ENCODE measurements at regions not wholly inside any gene's neighbourhood (a gene's known extent, or its start where the extent isn't known, plus 50 kb on each side); places are given as distances from the start of the nearest gene placed in this dataset.

DNA sequence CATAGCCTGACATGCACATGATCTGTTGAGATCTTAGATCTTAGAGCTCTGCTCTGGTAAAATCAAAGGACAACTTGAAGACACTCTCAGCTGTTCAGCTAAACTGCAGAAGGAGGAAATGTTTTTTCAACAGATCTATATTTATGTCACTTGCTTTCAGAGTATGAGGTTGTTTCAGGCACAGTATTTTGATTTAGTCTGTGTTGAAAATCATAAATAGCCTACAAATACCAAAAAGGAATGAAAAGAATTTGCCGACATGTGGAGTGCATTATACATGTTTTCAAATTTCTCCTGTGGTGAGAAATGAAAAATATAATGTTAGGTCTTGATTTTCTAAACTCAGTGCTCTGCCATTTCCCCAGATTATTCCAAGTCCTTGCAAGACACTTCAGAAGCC, 1118.4 kb downstream of the TBL1XR1 start:
- Mint-ChIP-seq H3K36me3 (no peaks in the 10 kb centered on the region), H3K9me3 (peaks cover 0 to 12% (median 2%) of the 10 kb centered on the region in 11 donors), H3K4me1 (no peaks in the 10 kb centered on the region), H3K4me3 (no peak overlapping the region), H3K27ac (no peak overlapping the region), H3K27me3 (no peaks in the 10 kb centered on the region)
- no peak for ATAC-seq
- Histone ChIP-seq H3K27me3 (ENCODE audit: control insufficient read depth in 2 of 2, insufficient read depth in 2 of 2, low read length in 2 of 2) (no peaks in the 10 kb centered on the region), H3K27ac (ENCODE audit: low read depth, low read length) (no peak overlapping the region), H3K4me1 (ENCODE audit: control insufficient read depth in 2 of 2, insufficient read depth in 2 of 2, low read length in 2 of 2) (no peaks in the 10 kb centered on the region), H3K4me3 (ENCODE audit: low read length) (no peak overlapping the region), H3K9me3 (ENCODE audit: control insufficient read depth in 2 of 3, low read length in 3 of 3) (no peaks in the 10 kb centered on the region), H3K36me3 (ENCODE audit: control insufficient read depth in 2 of 3, insufficient read depth in 3 of 3, low read length in 3 of 3) (no peaks in the 10 kb centered on the region)
- intact Hi-C loops (cut with micrococcal nuclease), result no loop called here
- no peak for DNase-seq
- CTCF ChIA-PET, result no interaction called here
- POLR2A ChIA-PET, result no interaction called here

GRCh38 chr3:176075491-176075890, 1121.8 kb downstream of the TBL1XR1 start:
- Mint-ChIP-seq H3K27ac (no peak overlapping the region), H3K27me3 (no peaks in the 10 kb centered on the region), H3K9me3 (peaks cover 0 to 14% (median 3%) of the 10 kb centered on the region in 11 donors), H3K4me3 (no peak overlapping the region), H3K4me1 (no peaks in the 10 kb centered on the region), H3K36me3 (no peaks in the 10 kb centered on the region)
- CTCF ChIA-PET, result no interaction called here
- Histone ChIP-seq H3K9me3 (ENCODE audit: control insufficient read depth in 2 of 3, low read length in 3 of 3) (no peaks in the 10 kb centered on the region), H3K4me3 (ENCODE audit: low read length) (no peak overlapping the region), H3K36me3 (ENCODE audit: control insufficient read depth in 2 of 3, insufficient read depth in 3 of 3, low read length in 3 of 3) (no peaks in the 10 kb centered on the region), H3K27ac (ENCODE audit: low read depth, low read length) (no peak overlapping the region), H3K4me1 (ENCODE audit: control insufficient read depth in 2 of 2, insufficient read depth in 2 of 2, low read length in 2 of 2) (no peaks in the 10 kb centered on the region), H3K27me3 (ENCODE audit: control insufficient read depth in 2 of 2, insufficient read depth in 2 of 2, low read length in 2 of 2) (no peaks in the 10 kb centered on the region)
- POLR2A ChIA-PET, result no interaction called here
- DNase-seq (no peak), ATAC-seq (no peak)
- intact Hi-C loops (cut with micrococcal nuclease), result no loop called here

DNA sequence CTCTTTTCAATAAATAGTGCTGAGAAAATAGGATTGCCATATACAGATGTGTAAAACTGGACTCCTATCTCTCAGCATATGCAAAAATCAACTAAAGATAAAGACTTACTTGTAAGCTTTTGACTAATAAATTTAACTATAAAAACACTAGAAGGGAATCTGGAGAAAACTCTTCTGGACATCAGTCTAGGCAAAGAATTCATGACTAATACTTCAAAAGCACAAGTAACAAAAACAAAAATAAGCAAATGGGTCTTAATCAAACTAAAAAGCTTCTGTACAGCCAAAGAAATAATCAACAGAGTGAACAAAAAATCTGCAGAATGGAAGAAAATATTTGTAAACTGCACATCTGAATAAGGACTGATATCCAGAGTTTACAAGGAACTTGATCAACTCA, 1122.2 kb downstream of the TBL1XR1 start:
- Mint-ChIP-seq H3K4me1 (no peaks in the 10 kb centered on the region), H3K27ac (no peak overlapping the region), H3K4me3 (no peak overlapping the region), H3K36me3 (no peaks in the 10 kb centered on the region), H3K9me3 (peaks cover 0 to 14% (median 3%) of the 10 kb centered on the region in 11 donors), H3K27me3 (no peaks in the 10 kb centered on the region)
- CTCF ChIA-PET, result no interaction called here
- Histone ChIP-seq H3K27me3 (ENCODE audit: control insufficient read depth in 2 of 2, insufficient read depth in 2 of 2, low read length in 2 of 2) (no peaks in the 10 kb centered on the region), H3K36me3 (ENCODE audit: control insufficient read depth in 2 of 3, insufficient read depth in 3 of 3, low read length in 3 of 3) (no peaks in the 10 kb centered on the region), H3K9me3 (ENCODE audit: control insufficient read depth in 2 of 3, low read length in 3 of 3) (no peaks in the 10 kb centered on the region), H3K4me1 (ENCODE audit: control insufficient read depth in 2 of 2, insufficient read depth in 2 of 2, low read length in 2 of 2) (no peaks in the 10 kb centered on the region), H3K27ac (ENCODE audit: low read depth, low read length) (no peak overlapping the region), H3K4me3 (ENCODE audit: low read length) (no peak overlapping the region)
- DNase-seq (no peak), ATAC-seq (no peak)
- POLR2A ChIA-PET, result no interaction called here
- intact Hi-C loops (cut with micrococcal nuclease), result no loop called here

GRCh38 chr3:176074096-176074495, 1123.2 kb downstream of the TBL1XR1 start:
- Mint-ChIP-seq H3K27ac (no peak overlapping the region), H3K9me3 (peaks cover 0 to 14% (median 3%) of the 10 kb centered on the region in 11 donors), H3K27me3 (no peaks in the 10 kb centered on the region), H3K36me3 (no peaks in the 10 kb centered on the region), H3K4me3 (no peak overlapping the region), H3K4me1 (no peaks in the 10 kb centered on the region)
- intact Hi-C loops (cut with micrococcal nuclease), result no loop called here
- no peak overlapping the region for H3K4me3 ChIP-seq (ENCODE audit: low read length)
- ChIA-PET POLR2A (no interaction called here), CTCF (no interaction called here)
- no peaks in the 10 kb centered on the region for H3K9me3 ChIP-seq (ENCODE audit: control insufficient read depth in 2 of 3, low read length in 3 of 3)
- H3K27me3 ChIP-seq (ENCODE audit: control insufficient read depth in 2 of 2, insufficient read depth in 2 of 2, low read length in 2 of 2), result no peaks in the 10 kb centered on the region
- H3K36me3 ChIP-seq (ENCODE audit: control insufficient read depth in 2 of 3, insufficient read depth in 3 of 3, low read length in 3 of 3), result no peaks in the 10 kb centered on the region
- no peak overlapping the region for H3K27ac ChIP-seq (ENCODE audit: low read depth, low read length)
- DNase-seq (no peak), ATAC-seq (no peak)
- H3K4me1 ChIP-seq (ENCODE audit: control insufficient read depth in 2 of 2, insufficient read depth in 2 of 2, low read length in 2 of 2), result no peaks in the 10 kb centered on the region

DNA sequence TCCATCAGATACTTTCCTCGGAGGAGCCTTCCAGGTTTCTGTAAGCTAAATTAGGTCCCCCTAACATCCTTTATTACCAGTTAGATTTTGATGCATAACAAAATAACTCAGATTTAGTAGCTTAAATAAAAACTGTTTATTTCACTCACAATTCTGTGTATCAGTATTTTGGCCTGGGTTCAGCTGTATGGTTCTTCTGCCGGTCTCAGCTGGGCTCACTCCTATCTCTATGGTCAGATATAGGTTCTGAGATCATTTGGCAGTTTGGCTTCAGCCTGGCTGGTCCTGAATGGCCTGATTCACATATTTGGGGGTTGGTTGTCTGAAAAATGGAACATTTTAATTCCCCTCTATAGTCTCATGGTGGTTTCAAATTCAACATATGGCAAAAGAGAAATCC, 1125.3 kb downstream of the TBL1XR1 start:
- Mint-ChIP-seq H3K27me3 (no peaks in the 10 kb centered on the region), H3K4me1 (no peaks in the 10 kb centered on the region), H3K4me3 (no peak overlapping the region), H3K27ac (no peak overlapping the region), H3K9me3 (peaks cover 0 to 14% (median 3%) of the 10 kb centered on the region in 11 donors), H3K36me3 (no peaks in the 10 kb centered on the region)
- ATAC-seq, result no peak
- no peak overlapping the region for H3K4me3 ChIP-seq (ENCODE audit: low read length)
- ChIA-PET POLR2A (no interaction called here), CTCF (no interaction called here)
- intact Hi-C loops (cut with micrococcal nuclease), result no loop called here
- no peak for DNase-seq
- H3K4me1 ChIP-seq (ENCODE audit: control insufficient read depth in 2 of 2, insufficient read depth in 2 of 2, low read length in 2 of 2), result no peaks in the 10 kb centered on the region
- H3K27ac ChIP-seq (ENCODE audit: low read depth, low read length), result no peak overlapping the region
- no peaks in the 10 kb centered on the region for H3K27me3 ChIP-seq (ENCODE audit: control insufficient read depth in 2 of 2, insufficient read depth in 2 of 2, low read length in 2 of 2)
- H3K9me3 ChIP-seq (ENCODE audit: control insufficient read depth in 2 of 3, low read length in 3 of 3), result no peaks in the 10 kb centered on the region
- H3K36me3 ChIP-seq (ENCODE audit: control insufficient read depth in 2 of 3, insufficient read depth in 3 of 3, low read length in 3 of 3), result no peaks in the 10 kb centered on the region

GRCh38 chr3:176068750-176069149, 1128.5 kb downstream of the TBL1XR1 start:
- Histone ChIP-seq H3K27me3 (ENCODE audit: control insufficient read depth in 2 of 2, insufficient read depth in 2 of 2, low read length in 2 of 2) (no peaks in the 10 kb centered on the region), H3K36me3 (ENCODE audit: control insufficient read depth in 2 of 3, insufficient read depth in 3 of 3, low read length in 3 of 3) (no peaks in the 10 kb centered on the region), H3K4me3 (ENCODE audit: low read length) (no peak overlapping the region), H3K27ac (ENCODE audit: low read depth, low read length) (no peak overlapping the region), H3K4me1 (ENCODE audit: control insufficient read depth in 2 of 2, insufficient read depth in 2 of 2, low read length in 2 of 2) (no peaks in the 10 kb centered on the region), H3K9me3 (ENCODE audit: control insufficient read depth in 2 of 3, low read length in 3 of 3) (no peaks in the 10 kb centered on the region)
- H3K4me1 Mint-ChIP-seq, result no peaks in the 10 kb centered on the region
- POLR2A ChIA-PET, result no interaction called here
- H3K4me3 Mint-ChIP-seq, result no peak overlapping the region
- DNase-seq (no peak), ATAC-seq (no peak)
- CTCF ChIA-PET, result no interaction called here
- no peak overlapping the region for H3K27ac Mint-ChIP-seq
- H3K27me3 Mint-ChIP-seq, result no peaks in the 10 kb centered on the region
- H3K9me3 Mint-ChIP-seq, result peaks cover 0 to 9% (median under 1%) of the 10 kb centered on the region in 11 donors
- H3K36me3 Mint-ChIP-seq, result no peaks in the 10 kb centered on the region
- intact Hi-C loops (cut with micrococcal nuclease), result no loop called here

GRCh38 chr3:176058856-176059255, 1138.4 kb downstream of the TBL1XR1 start:
- peaks cover 0 to 18% (median 0%) of the 10 kb centered on the region in 11 donors for H3K9me3 Mint-ChIP-seq
- Histone ChIP-seq H3K4me3 (ENCODE audit: low read length) (no peak overlapping the region), H3K9me3 (ENCODE audit: control insufficient read depth in 2 of 3, low read length in 3 of 3) (no peaks in the 10 kb centered on the region), H3K36me3 (ENCODE audit: control insufficient read depth in 2 of 3, insufficient read depth in 3 of 3, low read length in 3 of 3) (no peaks in the 10 kb centered on the region), H3K27ac (ENCODE audit: low read depth, low read length) (no peak overlapping the region), H3K4me1 (ENCODE audit: control insufficient read depth in 2 of 2, insufficient read depth in 2 of 2, low read length in 2 of 2) (no peaks in the 10 kb centered on the region), H3K27me3 (ENCODE audit: control insufficient read depth in 2 of 2, insufficient read depth in 2 of 2, low read length in 2 of 2) (no peaks in the 10 kb centered on the region)
- intact Hi-C loops (cut with micrococcal nuclease), result no loop called here
- CTCF ChIA-PET, result no interaction called here
- H3K27me3 Mint-ChIP-seq, result no peaks in the 10 kb centered on the region
- no peaks in the 10 kb centered on the region for H3K4me1 Mint-ChIP-seq
- no peak for ATAC-seq
- no peak overlapping the region for H3K27ac Mint-ChIP-seq
- POLR2A ChIA-PET, result no interaction called here
- no peak overlapping the region for H3K4me3 Mint-ChIP-seq
- no peaks in the 10 kb centered on the region for H3K36me3 Mint-ChIP-seq
- DNase-seq, result no peak
